Natural killer cell (primary cell): ENCODE measurements at regions not wholly inside any gene's neighbourhood (a gene's known extent, or its start where the extent isn't known, plus 50 kb on each side); places are given as distances from the start of the nearest gene placed in this dataset.

Source experiments
- ATAC-seq, 3 donors: fragments of 150-1000 bp in 2 of 3; fragments of 200-7000 bp in 1 of 3; cut with Tn5 transposase; 1 replicate in 1 of 3; 2 replicates in 2 of 3; pipeline ENCODE4 v1.10.0; 2021; ENCODE audit warnings: mild to moderate bottlenecking in 2 of 3, moderate library complexity in 2 of 3
- DNase-seq, 2 donors: peaks; one replicate each; pipeline versions ENCODE4 v3.0.0 to v3.0.0-alpha.2; 2013 to 2021; ENCODE audit warnings: mixed read lengths in 1 of 2
- H3K27ac ChIP-seq: one replicate; pipeline ENCODE4 v1.5.1; 2013; ENCODE audit warnings: mild to moderate bottlenecking, low read length
- H3K27me3 ChIP-seq: one replicate; pipeline ENCODE4 v1.6.1; 2013; ENCODE audit warnings: low read length; ENCODE audit not compliant: control insufficient read depth, insufficient read depth
- H3K36me3 ChIP-seq: one replicate; pipeline ENCODE4 v1.6.1; 2013; ENCODE audit warnings: low read length; ENCODE audit not compliant: control insufficient read depth, insufficient read depth
- H3K4me1 ChIP-seq: one replicate; pipeline ENCODE4 v1.6.1; 2013; ENCODE audit warnings: low read length; ENCODE audit not compliant: control insufficient read depth, insufficient read depth
- H3K4me3 ChIP-seq: one replicate; pipeline ENCODE4 v1.5.1; 2013; ENCODE audit warnings: low read length
- H3K9me3 ChIP-seq: one replicate; pipeline ENCODE4 v1.6.1; 2013; ENCODE audit warnings: low read length; ENCODE audit not compliant: control insufficient read depth, insufficient read depth
- H3K27ac Mint-ChIP-seq, 2 donors: one replicate each; pipeline ENCODE4 v1.8.0; 2022; ENCODE audit warnings: mild to moderate bottlenecking in 2 of 2, mixed read lengths in 2 of 2, moderate library complexity in 1 of 2
- H3K27me3 Mint-ChIP-seq, 2 donors: one replicate each; pipeline ENCODE4 v1.8.0; 2022; ENCODE audit warnings: low read depth in 2 of 2, mixed read lengths in 2 of 2
- H3K36me3 Mint-ChIP-seq: one replicate; pipeline ENCODE4 v1.8.0; 2022; ENCODE audit warnings: mixed read lengths
- H3K4me1 Mint-ChIP-seq, 2 donors: one replicate each; pipeline ENCODE4 v1.8.0; 2022; ENCODE audit warnings: mixed read lengths in 2 of 2
- H3K4me3 Mint-ChIP-seq: one replicate; pipeline ENCODE4 v1.8.0; 2022; ENCODE audit warnings: mild to moderate bottlenecking, moderate library complexity, mixed read lengths
- H3K9me3 Mint-ChIP-seq, 2 donors: one replicate each; pipeline ENCODE4 v1.8.0; 2022; ENCODE audit warnings: mixed read lengths in 2 of 2
- WGBS: methylation state at CpG from one replicate; pipeline ENCODE4 v1.1.7; 2013; ENCODE audit warnings: missing lambda C conversion rate; ENCODE audit not compliant: insufficient coverage; 5-methylcytosine and 5-hydroxymethylcytosine counted together
- intact Hi-C: fragments of 100-400 bp; cut with micrococcal nuclease; formaldehyde crosslinking; loops from one replicate; pipeline ENCODE4 v1.14.2; 2022
- TF ChIP-seq, protein P1 (sequence below): fragments of 200-600 bp; IDR thresholded peaks from one replicate; pipeline ENCODE4 v1.8.0; 2022; ENCODE audit warnings: antibody characterized with exemption

DNA sequence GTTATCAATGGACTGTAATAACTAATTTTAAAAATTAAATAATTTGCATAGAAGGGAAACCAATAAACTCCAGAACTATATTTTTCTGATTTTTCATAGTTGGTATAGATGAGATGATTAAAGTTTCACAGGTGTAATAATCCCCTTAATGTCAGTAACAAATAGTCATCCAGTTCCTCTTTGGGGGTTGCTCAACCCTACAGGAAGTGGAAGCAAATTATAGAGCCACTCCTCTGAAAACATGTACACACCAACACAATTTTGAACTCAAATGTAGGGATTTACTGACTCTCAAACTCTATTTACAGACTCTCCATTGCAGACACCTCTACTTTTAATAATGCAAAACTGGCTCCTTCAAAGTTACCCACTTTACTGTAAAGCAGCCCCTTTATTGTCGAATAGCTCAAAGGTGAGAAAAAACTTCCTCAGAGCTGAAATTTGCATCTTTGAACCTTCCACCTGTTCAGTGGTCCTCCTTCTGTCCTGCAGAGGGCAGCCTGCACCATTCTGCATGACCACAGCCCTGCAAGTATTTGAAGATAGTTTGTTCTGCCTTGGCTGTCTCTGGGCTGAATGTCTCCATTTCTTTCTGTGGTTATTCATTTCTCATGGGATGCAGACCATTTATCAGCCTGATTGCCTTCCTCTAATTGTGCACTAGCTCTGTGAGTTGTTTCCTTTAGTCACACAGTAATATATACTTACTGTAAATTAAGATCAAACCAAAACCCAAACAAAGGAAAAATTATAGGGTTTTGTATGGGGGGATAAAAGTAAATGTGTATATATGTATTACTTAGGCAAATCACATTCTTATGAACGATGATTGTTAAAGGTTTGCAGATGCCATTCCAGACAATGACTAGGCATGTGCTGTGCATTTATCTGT, 383.2 kb upstream of the SGCD start:
- ATAC-seq (peak; percentile 55 to 85 (median 83)), DNase-seq (peak in 1 of 2 donors; percentile 65)
- no peaks in the 10 kb centered on the region for H3K27me3 ChIP-seq
- Mint-ChIP-seq H3K4me3 (no peak overlapping the region), H3K36me3 (no peaks in the 10 kb centered on the region), H3K27me3 (peaks cover 9 to 26% of the 10 kb centered on the region in 2 donors), H3K4me1 (peaks cover 7 to 8% of the 10 kb centered on the region in 2 donors), H3K27ac (no peak overlapping the region), H3K9me3 (no peaks in the 10 kb centered on the region)
- H3K36me3 ChIP-seq = no peaks in the 10 kb centered on the region
- H3K27ac ChIP-seq = no peak overlapping the region
- no peak overlapping the region for H3K4me3 ChIP-seq
- intact Hi-C loops = loop anchor here (1.0 to 2.0 kb wide), 2 partner anchors 992 to 1189 kb away; no protein-coding TSS in a partner anchor
- TF ChIP-seq, protein P1, sequence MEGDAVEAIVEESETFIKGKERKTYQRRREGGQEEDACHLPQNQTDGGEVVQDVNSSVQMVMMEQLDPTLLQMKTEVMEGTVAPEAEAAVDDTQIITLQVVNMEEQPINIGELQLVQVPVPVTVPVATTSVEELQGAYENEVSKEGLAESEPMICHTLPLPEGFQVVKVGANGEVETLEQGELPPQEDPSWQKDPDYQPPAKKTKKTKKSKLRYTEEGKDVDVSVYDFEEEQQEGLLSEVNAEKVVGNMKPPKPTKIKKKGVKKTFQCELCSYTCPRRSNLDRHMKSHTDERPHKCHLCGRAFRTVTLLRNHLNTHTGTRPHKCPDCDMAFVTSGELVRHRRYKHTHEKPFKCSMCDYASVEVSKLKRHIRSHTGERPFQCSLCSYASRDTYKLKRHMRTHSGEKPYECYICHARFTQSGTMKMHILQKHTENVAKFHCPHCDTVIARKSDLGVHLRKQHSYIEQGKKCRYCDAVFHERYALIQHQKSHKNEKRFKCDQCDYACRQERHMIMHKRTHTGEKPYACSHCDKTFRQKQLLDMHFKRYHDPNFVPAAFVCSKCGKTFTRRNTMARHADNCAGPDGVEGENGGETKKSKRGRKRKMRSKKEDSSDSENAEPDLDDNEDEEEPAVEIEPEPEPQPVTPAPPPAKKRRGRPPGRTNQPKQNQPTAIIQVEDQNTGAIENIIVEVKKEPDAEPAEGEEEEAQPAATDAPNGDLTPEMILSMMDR = peak; percentile 62
- 31% methylated on average over 2 of the region's 2 CpGs for WGBS
- no peaks in the 10 kb centered on the region for H3K9me3 ChIP-seq
- H3K4me1 ChIP-seq = no peaks in the 10 kb centered on the region

GRCh38 chr5:155947394-155948062, 379.4 kb upstream of the SGCD start:
- Histone ChIP-seq H3K9me3 (no peaks in the 10 kb centered on the region), H3K27ac (no peak overlapping the region), H3K4me1 (no peaks in the 10 kb centered on the region), H3K4me3 (no peak overlapping the region), H3K27me3 (no peaks in the 10 kb centered on the region), H3K36me3 (no peaks in the 10 kb centered on the region)
- intact Hi-C loops = no loop called here
- Mint-ChIP-seq H3K4me3 (no peak overlapping the region), H3K27ac (no peak overlapping the region), H3K27me3 (peaks cover 17 to 58% of the 10 kb centered on the region in 2 donors), H3K36me3 (no peaks in the 10 kb centered on the region), H3K9me3 (no peaks in the 10 kb centered on the region), H3K4me1 (peaks cover 7 to 8% of the 10 kb centered on the region in 2 donors)
- no peak for DNase-seq
- WGBS = 64% methylated on average over 2 of the region's 4 CpGs
- TF ChIP-seq, protein P1 = no peak
- no peak for ATAC-seq

- Mint-ChIP-seq H3K4me3 (no peak overlapping the region), H3K9me3 (no peaks in the 10 kb centered on the region), H3K4me1 (peaks cover 6 to 7% of the 10 kb centered on the region in 2 donors), H3K36me3 (no peaks in the 10 kb centered on the region), H3K27me3 (peaks cover 20 to 66% of the 10 kb centered on the region in 2 donors), H3K27ac (no peak overlapping the region)
- H3K27me3 ChIP-seq = no peaks in the 10 kb centered on the region
- H3K36me3 ChIP-seq = no peaks in the 10 kb centered on the region
- DNase-seq (no peak), ATAC-seq (no peak)
- H3K4me3 ChIP-seq = no peak overlapping the region
- intact Hi-C loops = no loop called here
- TF ChIP-seq, protein P1 = no peak
- 85% methylated on average over 2 of the region's 3 CpGs for WGBS
- no peak overlapping the region for H3K27ac ChIP-seq
- H3K9me3 ChIP-seq = no peaks in the 10 kb centered on the region
- no peaks in the 10 kb centered on the region for H3K4me1 ChIP-seq
Observed at GRCh38 chr5:155948576-155948975, 378.4 kb upstream of the SGCD start.
